B cell (primary cell): ENCODE measurements at regions not wholly inside any gene's neighbourhood (a gene's known extent, or its start where the extent isn't known, plus 50 kb on each side); places are given as distances from the start of the nearest gene placed in this dataset.

ENCODE experiments used
- ATAC-seq: fragments of 200-7000 bp; cut with Tn5 transposase; one replicate; pipeline ENCODE4 v1.10.0; 2021; ENCODE audit warnings: low read depth, mild to moderate bottlenecking, moderate number of reproducible peaks, moderate library complexity
- CTCF ChIA-PET: fragments of 350-600 bp; sonication (Branson Sonifier 250); formaldehyde crosslinking; loops from one replicate; lab custom pipeline; 2021; ENCODE audit warnings: antibody characterized with exemption, inconsistent platforms; lab: Charles Lee
- POLR2A ChIA-PET: fragments of 350-600 bp; sonication (Branson Sonifier 250); formaldehyde crosslinking; loops from one replicate; lab custom pipeline; 2021; ENCODE audit warnings: antibody characterized with exemption; lab: Charles Lee
- DNase-seq: peaks from one replicate; pipeline ENCODE4 v3.0.0; 2013
- H2AFZ ChIP-seq: 2 replicates; pipeline ENCODE4 v1.6.1; 2012; ENCODE audit warnings: mild to moderate bottlenecking, low read depth, low read length; ENCODE audit not compliant: insufficient read depth, poor library complexity, severe bottlenecking
- H3K27ac ChIP-seq, 2 donors: 1 replicate in 1 of 2; 2 replicates in 1 of 2; pipeline ENCODE4 v1.5.1; 2012 to 2013; ENCODE audit warnings: low read length in 2 of 2, mild to moderate bottlenecking in 2 of 2, moderate library complexity in 1 of 2
- H3K27me3 ChIP-seq, 4 experiments: fragments of 200-600 bp in 1 of 4; sonication (generic) in 1 of 4; replicated peaks in 1 of 4; 1 replicate in 2 of 4; 2 replicates in 2 of 4; pipeline versions ENCODE4 v1.6.1 to v1.7.0; 2013 to 2016; ENCODE audit warnings: low read length in 3 of 4, mild to moderate bottlenecking in 2 of 4, mixed read lengths in 1 of 4, moderate library complexity in 1 of 4; ENCODE audit not compliant: insufficient read depth in 4 of 4, control insufficient read depth in 3 of 4; ENCODE audit errors: control extremely low read depth in 1 of 4
- H3K36me3 ChIP-seq, 2 experiments: replicated peaks in 1 of 2; 1 replicate in 1 of 2; 2 replicates in 1 of 2; pipeline versions ENCODE4 v1.6.1 to v1.7.1; 2013; ENCODE audit warnings: low read length in 1 of 2; ENCODE audit not compliant: insufficient read depth in 2 of 2, control insufficient read depth in 1 of 2; ENCODE audit errors: control extremely low read depth in 1 of 2, extremely low read depth in 1 of 2
- H3K4me1 ChIP-seq, 2 donors: fragments of 200-600 bp in 1 of 2; sonication (generic) in 1 of 2; 1 replicate in 1 of 2; 2 replicates in 1 of 2; pipeline versions ENCODE4 v1.5.1 to v1.6.1; 2013 to 2017; ENCODE audit warnings: low read length in 2 of 2; ENCODE audit not compliant: control insufficient read depth in 2 of 2, insufficient read depth in 2 of 2
- H3K4me2 ChIP-seq: replicated peaks from 2 replicates; pipeline ENCODE3; 2012; ENCODE audit warnings: mild to moderate bottlenecking, low read depth, low read length; ENCODE audit not compliant: poor library complexity, severe bottlenecking
- H3K4me3 ChIP-seq, 5 experiments: fragments of 200-600 bp in 1 of 5; sonication (generic) in 1 of 5; 1 replicate in 3 of 5; 2 replicates in 2 of 5; pipeline versions ENCODE4 v1.5.1 to v1.7.0; 2011 to 2016; ENCODE audit warnings: low read length in 4 of 5, mild to moderate bottlenecking in 4 of 5, low read depth in 2 of 5, control low read depth in 1 of 5, moderate library complexity in 1 of 5; ENCODE audit not compliant: insufficient read depth in 1 of 5; ENCODE audit errors: control extremely low read depth in 1 of 5, extremely low read depth in 1 of 5
- H3K79me2 ChIP-seq: fragments of 200-600 bp; sonication (generic); one replicate; pipeline ENCODE4 v1.6.0; 2016; ENCODE audit warnings: low read length; ENCODE audit not compliant: control insufficient read depth, insufficient read depth
- H3K9ac ChIP-seq: fragments of 200-600 bp; sonication (generic); 2 replicates; pipeline ENCODE4 v1.6.1; 2017; ENCODE audit warnings: mild to moderate bottlenecking, low read length, moderate library complexity
- H3K9me3 ChIP-seq, 3 donors: one replicate each; pipeline versions ENCODE4 v1.6.1 to v1.7.1; 2013; ENCODE audit warnings: low read length in 2 of 3; ENCODE audit not compliant: control insufficient read depth in 2 of 3, insufficient read depth in 1 of 3; ENCODE audit errors: control extremely low read depth in 1 of 3
- H4K20me1 ChIP-seq: 2 replicates; pipeline ENCODE4 v1.6.0; 2012; ENCODE audit warnings: mild to moderate bottlenecking, low read length; ENCODE audit not compliant: insufficient read depth, control insufficient read depth, poor library complexity, severe bottlenecking
- H3K27ac Mint-ChIP-seq: one replicate; pipeline ENCODE4 v1.8.0; 2021; ENCODE audit warnings: mixed read lengths
- H3K27me3 Mint-ChIP-seq: one replicate; pipeline ENCODE4 v1.8.0; 2021; ENCODE audit warnings: mixed read lengths
- H3K4me1 Mint-ChIP-seq: one replicate; pipeline ENCODE4 v1.8.0; 2021; ENCODE audit warnings: mixed read lengths
- H3K4me3 Mint-ChIP-seq: one replicate; pipeline ENCODE4 v1.8.0; 2021; ENCODE audit warnings: mixed read lengths
- H3K9me3 Mint-ChIP-seq: one replicate; pipeline ENCODE4 v1.8.0; 2022; ENCODE audit warnings: mixed read lengths; ENCODE audit not compliant: insufficient read depth
- CTCF ChIP-seq: fragments of 200-600 bp; IDR thresholded peaks from one replicate; pipeline ENCODE4 v1.8.0; 2022; ENCODE audit warnings: antibody characterized with exemption, mild to moderate bottlenecking
- EZH2 ChIP-seq: IDR thresholded peaks from 2 replicates; pipeline ENCODE4 v1.6.1; 2012; ENCODE audit warnings: borderline replicate concordance, low read depth, mild to moderate bottlenecking, moderate library complexity, low read length; ENCODE audit not compliant: insufficient read depth, poor library complexity, severe bottlenecking
- WGBS: methylation state at CpG from one replicate; pipeline ENCODE4 v1.1.5; 2013; ENCODE audit warnings: missing lambda C conversion rate; ENCODE audit not compliant: insufficient coverage; 5-methylcytosine and 5-hydroxymethylcytosine counted together
- intact Hi-C: fragments of 100-400 bp; cut with micrococcal nuclease; formaldehyde crosslinking; loops from one replicate; pipeline ENCODE4 v1.10.0; 2022

- Histone ChIP-seq H3K9ac (no peak overlapping the region), H3K36me3 (no peaks in the 10 kb centered on the region), H3K9me3 (peaks cover 0 to 5% (median 0%) of the 10 kb centered on the region in 3 donors), H3K4me2 (no peak overlapping the region), H3K79me2 (no peaks in the 10 kb centered on the region), H4K20me1 (no peaks in the 10 kb centered on the region), H2AFZ (no peak overlapping the region), H3K27ac (no peak overlapping the region), H3K4me3 (no peak overlapping the region), H3K27me3 (no peaks in the 10 kb centered on the region), H3K4me1 (no peaks in the 10 kb centered on the region)
- TF ChIP-seq EZH2: no peak
- TF ChIP-seq CTCF: no peak
- no peaks in the 10 kb centered on the region for H3K4me1 Mint-ChIP-seq
- H3K27ac Mint-ChIP-seq: no peak overlapping the region
- POLR2A ChIA-PET: no interaction called here
- peaks cover 9% of the 10 kb centered on the region for H3K9me3 Mint-ChIP-seq
- ATAC-seq (no peak), DNase-seq (no peak)
- CTCF ChIA-PET: no interaction called here
- no peaks in the 10 kb centered on the region for H3K27me3 Mint-ChIP-seq
- intact Hi-C loops: no loop called here
- WGBS: no CpG with 5 or more reads among the region's 3 CpGs
- H3K4me3 Mint-ChIP-seq: no peak overlapping the region
Observed at GRCh38 chr4:177116161-177116560, 193.5 kb upstream of the NEIL3 start.

GRCh38 chr4:177117256-177117655 is 192.4 kb upstream of the NEIL3 start:
- Histone ChIP-seq H3K27ac (no peak overlapping the region), H3K79me2 (no peaks in the 10 kb centered on the region), H2AFZ (no peak overlapping the region), H3K4me2 (no peak overlapping the region), H3K4me1 (no peaks in the 10 kb centered on the region), H3K36me3 (no peaks in the 10 kb centered on the region), H4K20me1 (no peaks in the 10 kb centered on the region), H3K27me3 (no peaks in the 10 kb centered on the region), H3K4me3 (no peak overlapping the region), H3K9ac (no peak overlapping the region), H3K9me3 (no peaks in the 10 kb centered on the region)
- H3K4me1 Mint-ChIP-seq: no peaks in the 10 kb centered on the region
- ChIA-PET POLR2A (no interaction called here), CTCF (no interaction called here)
- H3K9me3 Mint-ChIP-seq: peaks cover 9% of the 10 kb centered on the region
- DNase-seq: no peak
- intact Hi-C loops: no loop called here
- no peaks in the 10 kb centered on the region for H3K27me3 Mint-ChIP-seq
- ATAC-seq: no peak
- no peak overlapping the region for H3K27ac Mint-ChIP-seq
- 64% methylated on average over 7 of the region's 8 CpGs for WGBS
- TF ChIP-seq CTCF (no peak), EZH2 (no peak)
- H3K4me3 Mint-ChIP-seq: no peak overlapping the region
